Panc1 (cell line): ENCODE measurements at regions not wholly inside any gene's neighbourhood (a gene's known extent, or its start where the extent isn't known, plus 50 kb on each side); places are given as distances from the start of the nearest gene placed in this dataset.

Experiments used
- POLR2AphosphoS5 ChIP-seq: IDR thresholded peaks from 2 replicates; pipeline ENCODE4 v1.6.1; 2012; ENCODE audit warnings: mild to moderate bottlenecking, low read depth, low read length, moderate library complexity
- TF ChIP-seq, protein P1 (sequence below): fragments of 450-650 bp; IDR thresholded peaks from 2 replicates; pipeline ENCODE4 v1.5.1; 2017; ENCODE audit warnings: mild to moderate bottlenecking
- TF ChIP-seq, protein P2 (sequence below), 2 experiments: IDR thresholded peaks; 2 replicates each; pipeline ENCODE4 v1.6.1; 2011 to 2012; ENCODE audit warnings: low read depth in 2 of 2, control low read depth in 1 of 2, low read length in 1 of 2, mild to moderate bottlenecking in 1 of 2, moderate library complexity in 1 of 2; ENCODE audit not compliant: insufficient read depth in 1 of 2

DNA sequence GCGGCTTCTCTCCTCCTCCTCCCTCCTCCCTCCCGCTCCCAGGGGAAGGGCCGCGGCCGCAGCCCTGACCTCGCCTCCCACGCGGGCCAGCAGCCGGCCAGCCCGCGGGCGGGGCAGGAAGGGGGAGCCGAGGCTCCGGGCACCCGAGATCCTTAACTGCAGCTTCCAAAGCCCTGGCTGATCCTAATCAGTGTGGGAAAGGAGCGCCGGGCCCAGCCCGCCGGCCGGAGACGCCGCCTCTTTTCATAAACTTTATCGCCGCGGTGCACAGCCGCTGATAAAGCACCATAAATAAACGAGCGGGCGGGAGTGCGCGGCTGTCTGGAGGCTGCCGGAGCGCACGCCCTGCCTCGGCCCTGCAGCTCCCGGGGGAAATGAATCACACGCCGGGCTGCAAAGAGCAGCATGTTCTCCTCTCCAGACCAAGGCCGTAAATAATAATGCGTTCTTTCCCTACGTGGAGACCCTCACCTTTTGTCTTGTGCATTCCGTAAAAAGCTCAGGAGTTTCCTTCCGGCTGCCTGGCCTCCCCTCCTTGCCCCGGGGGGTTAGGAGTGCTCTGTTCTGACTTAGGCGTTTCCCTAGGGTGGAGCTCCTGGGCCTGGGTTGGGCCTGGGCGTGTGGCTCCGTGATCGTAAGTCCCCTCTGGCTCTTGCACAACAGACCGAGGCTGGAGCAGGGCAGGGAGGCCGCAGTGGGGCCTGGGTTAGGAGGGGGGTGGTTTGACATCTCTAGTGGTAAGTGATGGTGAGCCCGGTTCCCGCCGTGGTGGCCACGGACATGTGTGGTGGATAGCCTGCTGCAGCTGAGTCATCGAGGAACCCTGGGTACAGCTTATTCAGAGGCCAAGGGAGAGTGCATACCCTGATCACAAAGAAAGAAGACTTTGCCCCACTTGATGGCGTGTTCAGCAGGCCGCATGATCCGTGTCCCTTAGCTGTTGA is 132.6 kb upstream of the HES1 start:
- TF ChIP-seq POLR2AphosphoS5: no peak; the same call in none of the 2 replicates
- TF ChIP-seq, protein P1, sequence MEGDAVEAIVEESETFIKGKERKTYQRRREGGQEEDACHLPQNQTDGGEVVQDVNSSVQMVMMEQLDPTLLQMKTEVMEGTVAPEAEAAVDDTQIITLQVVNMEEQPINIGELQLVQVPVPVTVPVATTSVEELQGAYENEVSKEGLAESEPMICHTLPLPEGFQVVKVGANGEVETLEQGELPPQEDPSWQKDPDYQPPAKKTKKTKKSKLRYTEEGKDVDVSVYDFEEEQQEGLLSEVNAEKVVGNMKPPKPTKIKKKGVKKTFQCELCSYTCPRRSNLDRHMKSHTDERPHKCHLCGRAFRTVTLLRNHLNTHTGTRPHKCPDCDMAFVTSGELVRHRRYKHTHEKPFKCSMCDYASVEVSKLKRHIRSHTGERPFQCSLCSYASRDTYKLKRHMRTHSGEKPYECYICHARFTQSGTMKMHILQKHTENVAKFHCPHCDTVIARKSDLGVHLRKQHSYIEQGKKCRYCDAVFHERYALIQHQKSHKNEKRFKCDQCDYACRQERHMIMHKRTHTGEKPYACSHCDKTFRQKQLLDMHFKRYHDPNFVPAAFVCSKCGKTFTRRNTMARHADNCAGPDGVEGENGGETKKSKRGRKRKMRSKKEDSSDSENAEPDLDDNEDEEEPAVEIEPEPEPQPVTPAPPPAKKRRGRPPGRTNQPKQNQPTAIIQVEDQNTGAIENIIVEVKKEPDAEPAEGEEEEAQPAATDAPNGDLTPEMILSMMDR: no peak
- TF ChIP-seq, protein P2, sequence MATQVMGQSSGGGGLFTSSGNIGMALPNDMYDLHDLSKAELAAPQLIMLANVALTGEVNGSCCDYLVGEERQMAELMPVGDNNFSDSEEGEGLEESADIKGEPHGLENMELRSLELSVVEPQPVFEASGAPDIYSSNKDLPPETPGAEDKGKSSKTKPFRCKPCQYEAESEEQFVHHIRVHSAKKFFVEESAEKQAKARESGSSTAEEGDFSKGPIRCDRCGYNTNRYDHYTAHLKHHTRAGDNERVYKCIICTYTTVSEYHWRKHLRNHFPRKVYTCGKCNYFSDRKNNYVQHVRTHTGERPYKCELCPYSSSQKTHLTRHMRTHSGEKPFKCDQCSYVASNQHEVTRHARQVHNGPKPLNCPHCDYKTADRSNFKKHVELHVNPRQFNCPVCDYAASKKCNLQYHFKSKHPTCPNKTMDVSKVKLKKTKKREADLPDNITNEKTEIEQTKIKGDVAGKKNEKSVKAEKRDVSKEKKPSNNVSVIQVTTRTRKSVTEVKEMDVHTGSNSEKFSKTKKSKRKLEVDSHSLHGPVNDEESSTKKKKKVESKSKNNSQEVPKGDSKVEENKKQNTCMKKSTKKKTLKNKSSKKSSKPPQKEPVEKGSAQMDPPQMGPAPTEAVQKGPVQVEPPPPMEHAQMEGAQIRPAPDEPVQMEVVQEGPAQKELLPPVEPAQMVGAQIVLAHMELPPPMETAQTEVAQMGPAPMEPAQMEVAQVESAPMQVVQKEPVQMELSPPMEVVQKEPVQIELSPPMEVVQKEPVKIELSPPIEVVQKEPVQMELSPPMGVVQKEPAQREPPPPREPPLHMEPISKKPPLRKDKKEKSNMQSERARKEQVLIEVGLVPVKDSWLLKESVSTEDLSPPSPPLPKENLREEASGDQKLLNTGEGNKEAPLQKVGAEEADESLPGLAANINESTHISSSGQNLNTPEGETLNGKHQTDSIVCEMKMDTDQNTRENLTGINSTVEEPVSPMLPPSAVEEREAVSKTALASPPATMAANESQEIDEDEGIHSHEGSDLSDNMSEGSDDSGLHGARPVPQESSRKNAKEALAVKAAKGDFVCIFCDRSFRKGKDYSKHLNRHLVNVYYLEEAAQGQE (IDR thresholded peaks at IDR 0.05; ENCODE audit: insufficient read depth in 1 of 2, low read depth in 2 of 2, low read length in 1 of 2): no peak
